Activated naive CD4-positive, alpha-beta T cell treated with anti-CD3 and anti-CD28 coated beads, Interleukin-2, amount 50 U/mL, for 24 hours (primary cell): ENCODE measurements at regions not wholly inside any gene's neighbourhood (a gene's known extent, or its start where the extent isn't known, plus 50 kb on each side); places are given as distances from the start of the nearest gene placed in this dataset.
"Not testable (repeated sequence)": the region's sequence is repeated elsewhere in the genome, so short reads cannot be mapped to it uniquely, and the experiment has no call there.

ENCODE experiments used
- H3K27ac Mint-ChIP-seq: one replicate; pipeline ENCODE4 v1.8.0; 2021; ENCODE audit warnings: mild to moderate bottlenecking, mixed read lengths
- H3K27me3 Mint-ChIP-seq: one replicate; pipeline ENCODE4 v1.8.0; 2021; ENCODE audit warnings: mixed read lengths
- H3K36me3 Mint-ChIP-seq: one replicate; pipeline ENCODE4 v1.8.0; 2021; ENCODE audit warnings: mixed read lengths
- H3K4me1 Mint-ChIP-seq: one replicate; pipeline ENCODE4 v1.8.0; 2021; ENCODE audit warnings: mixed read lengths
- H3K4me3 Mint-ChIP-seq: one replicate; pipeline ENCODE4 v1.8.0; 2021; ENCODE audit warnings: mild to moderate bottlenecking, mixed read lengths
- H3K9me3 Mint-ChIP-seq: one replicate; pipeline ENCODE4 v1.8.0; 2021; ENCODE audit warnings: mixed read lengths

- no peaks in the 10 kb centered on the region for H3K4me1 Mint-ChIP-seq
Measured at GRCh38 chr5:38607396-38607795, 51.0 kb upstream of the LIFR start.

GRCh38 chr5:38607930-38608564, 51.6 kb upstream of the LIFR start:
- Mint-ChIP-seq H3K4me3 (no peak overlapping the region), H3K4me1 (no peaks in the 10 kb centered on the region), H3K36me3 (no peaks in the 10 kb centered on the region), H3K27ac (no peak overlapping the region), H3K27me3 (peaks cover 9% of the 10 kb centered on the region), H3K9me3 (no peaks in the 10 kb centered on the region)

More at GRCh38 chr5:38607396-38607795, 51.0 kb upstream of the LIFR start:
- Mint-ChIP-seq H3K27ac (no peak overlapping the region), H3K4me3 (no peak overlapping the region), H3K36me3 (no peaks in the 10 kb centered on the region), H3K9me3 (no peaks in the 10 kb centered on the region), H3K27me3 (peaks cover 9% of the 10 kb centered on the region)

GRCh38 chr5:38608874-38609273, 52.4 kb upstream of the LIFR start:
- Mint-ChIP-seq H3K9me3 (no peaks in the 10 kb centered on the region), H3K36me3 (no peaks in the 10 kb centered on the region), H3K4me3 (no peak overlapping the region), H3K4me1 (no peaks in the 10 kb centered on the region), H3K27ac (no peak overlapping the region), H3K27me3 (peaks cover 9% of the 10 kb centered on the region)

- Mint-ChIP-seq H3K36me3 (no peaks in the 10 kb centered on the region), H3K9me3 (peaks cover 9% of the 10 kb centered on the region), H3K27me3 (peaks cover 4% of the 10 kb centered on the region), H3K4me3 (no peak overlapping the region), H3K4me1 (no peaks in the 10 kb centered on the region), H3K27ac (peak overlapping the region; percentile 48)
Measured at GRCh38 chr5:38612851-38613250, 56.4 kb upstream of the LIFR start.

GRCh38 chr5:38613490-38613889, 57.0 kb upstream of the LIFR start:
- Mint-ChIP-seq H3K27ac (no peak overlapping the region), H3K9me3 (peaks cover 15% of the 10 kb centered on the region), H3K4me3 (no peak overlapping the region), H3K27me3 (peaks cover 2% of the 10 kb centered on the region), H3K4me1 (no peaks in the 10 kb centered on the region), H3K36me3 (no peaks in the 10 kb centered on the region)

GRCh38 chr5:38613992-38614836, 57.8 kb upstream of the LIFR start:
- Mint-ChIP-seq H3K27ac (no peak overlapping the region), H3K4me3 (no peak overlapping the region), H3K27me3 (peaks cover 2% of the 10 kb centered on the region), H3K9me3 (peaks cover 18% of the 10 kb centered on the region), H3K36me3 (no peaks in the 10 kb centered on the region), H3K4me1 (no peaks in the 10 kb centered on the region)

- Mint-ChIP-seq H3K9me3 (peaks cover 21% of the 10 kb centered on the region), H3K27ac (no peak overlapping the region), H3K4me1 (no peaks in the 10 kb centered on the region), H3K36me3 (no peaks in the 10 kb centered on the region), H3K4me3 (no peak overlapping the region), H3K27me3 (no peaks in the 10 kb centered on the region)
Measured at GRCh38 chr5:38615042-38615441, 58.6 kb upstream of the LIFR start.

- Mint-ChIP-seq H3K27me3 (no peaks in the 10 kb centered on the region), H3K36me3 (no peaks in the 10 kb centered on the region), H3K4me1 (no peaks in the 10 kb centered on the region), H3K9me3 (peaks cover 26% of the 10 kb centered on the region), H3K4me3 (no peak overlapping the region), H3K27ac (no peak overlapping the region)
Measured at GRCh38 chr5:38615981-38616451, 59.6 kb upstream of the LIFR start.

GRCh38 chr5:38618154-38618553, 61.7 kb upstream of the LIFR start:
- no peak overlapping the region for H3K4me3 Mint-ChIP-seq
- H3K27me3 Mint-ChIP-seq, result peaks cover 2% of the 10 kb centered on the region
- H3K36me3 Mint-ChIP-seq, result no peaks in the 10 kb centered on the region
- peaks cover 31% of the 10 kb centered on the region for H3K9me3 Mint-ChIP-seq
- no peaks in the 10 kb centered on the region for H3K4me1 Mint-ChIP-seq
- H3K27ac Mint-ChIP-seq, result no peak overlapping the region

- Mint-ChIP-seq H3K36me3 (no peaks in the 10 kb centered on the region), H3K4me1 (no peaks in the 10 kb centered on the region), H3K27me3 (peaks cover 7% of the 10 kb centered on the region), H3K4me3 (no peak overlapping the region), H3K27ac (no peak overlapping the region), H3K9me3 (peaks cover 31% of the 10 kb centered on the region)
Measured at GRCh38 chr5:38621331-38621730, 64.9 kb upstream of the LIFR start.

- no peaks in the 10 kb centered on the region for H3K4me1 Mint-ChIP-seq
- no peak overlapping the region for H3K4me3 Mint-ChIP-seq
- peaks cover 31% of the 10 kb centered on the region for H3K9me3 Mint-ChIP-seq
- H3K27ac Mint-ChIP-seq, result no peak overlapping the region
- H3K36me3 Mint-ChIP-seq, result no peaks in the 10 kb centered on the region
- peaks cover 7% of the 10 kb centered on the region for H3K27me3 Mint-ChIP-seq
Measured at GRCh38 chr5:38621840-38622437, 65.5 kb upstream of the LIFR start.

- Mint-ChIP-seq H3K9me3 (peaks cover 23% of the 10 kb centered on the region), H3K4me3 (no peak overlapping the region), H3K4me1 (no peaks in the 10 kb centered on the region), H3K27ac (no peak overlapping the region), H3K27me3 (peaks cover 7% of the 10 kb centered on the region), H3K36me3 (no peaks in the 10 kb centered on the region)
Measured at GRCh38 chr5:38622723-38623129, 66.3 kb upstream of the LIFR start.

GRCh38 chr5:38624541-38624940, 68.1 kb upstream of the LIFR start:
- H3K27me3 Mint-ChIP-seq, H3K4me3 Mint-ChIP-seq, H3K36me3 Mint-ChIP-seq, H3K27ac Mint-ChIP-seq, H3K4me1 Mint-ChIP-seq: not testable (repeated sequence)
- peaks cover 13% of the 10 kb centered on the region for H3K9me3 Mint-ChIP-seq

GRCh38 chr5:38631376-38631775, 74.9 kb upstream of the LIFR start:
- not testable (repeated sequence) for H3K36me3 Mint-ChIP-seq, H3K4me3 Mint-ChIP-seq, H3K27ac Mint-ChIP-seq, H3K4me1 Mint-ChIP-seq
- peaks cover 12% of the 10 kb centered on the region for H3K27me3 Mint-ChIP-seq
- peaks cover 16% of the 10 kb centered on the region for H3K9me3 Mint-ChIP-seq

GRCh38 chr5:38634568-38635369, 78.3 kb upstream of the LIFR start:
- Mint-ChIP-seq H3K9me3 (peaks cover 16% of the 10 kb centered on the region), H3K4me3 (no peak overlapping the region), H3K27me3 (peaks cover 18% of the 10 kb centered on the region), H3K27ac (no peak overlapping the region), H3K36me3 (no peaks in the 10 kb centered on the region), H3K4me1 (no peaks in the 10 kb centered on the region)
